ENCODE measurements at regions not wholly inside any gene's neighbourhood (a gene's known extent, or its start where the extent isn't known, plus 50 kb on each side); places are given as distances from the start of the nearest gene placed in this dataset.

DNA sequence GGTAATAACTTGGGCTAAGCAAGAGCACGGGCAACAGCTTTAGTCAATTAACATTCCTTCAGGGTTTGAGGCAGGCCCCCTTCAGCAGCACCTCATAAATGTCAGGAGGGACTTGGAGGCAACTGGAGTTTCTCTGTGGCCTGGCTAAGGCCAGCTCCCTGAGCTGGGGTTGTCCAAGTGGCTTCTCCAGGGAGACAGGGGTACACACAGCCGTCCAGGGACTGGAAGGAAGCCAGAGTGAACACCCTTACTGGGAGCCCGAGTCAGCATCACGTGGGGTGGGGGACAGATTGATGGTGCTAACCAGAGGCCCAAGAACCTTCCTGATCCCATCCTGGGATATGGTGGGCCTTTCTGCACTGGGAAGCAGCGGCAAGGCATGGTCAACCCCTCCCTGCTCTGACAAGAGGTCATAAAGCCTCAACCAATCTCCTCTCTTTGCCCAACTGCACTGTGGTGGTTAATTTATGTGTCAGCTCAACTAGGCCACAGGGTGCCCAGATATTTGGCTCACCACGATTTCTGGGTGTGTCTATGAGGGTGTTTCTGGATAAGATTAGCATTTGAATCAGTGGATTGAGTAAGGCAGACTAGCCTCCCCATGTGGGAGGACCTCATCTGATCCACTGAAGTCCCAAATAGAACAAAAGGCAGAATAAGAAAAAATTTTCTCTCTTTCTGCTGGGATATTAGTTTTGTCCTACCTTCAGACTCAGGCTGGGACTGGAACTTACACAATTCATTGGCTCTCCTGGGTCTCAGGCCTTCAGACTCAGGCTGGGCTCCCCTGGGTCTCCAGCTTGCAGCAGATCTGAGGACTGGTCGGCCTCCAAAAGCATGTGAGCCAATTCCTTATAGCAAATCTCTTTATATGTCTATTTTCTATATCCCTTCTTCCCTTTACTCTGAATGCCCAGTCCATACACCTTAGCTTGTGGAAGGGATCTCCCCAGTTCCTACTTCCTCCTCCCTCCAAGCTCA lies 127.2 kb upstream of the LARP1 start:
- H4K20me1 ChIP-seq = no peaks in the 10 kb centered on the region
- H3K9ac ChIP-seq = no peak overlapping the region
- no peaks in the 10 kb centered on the region for H3K36me3 ChIP-seq
- no peaks in the 10 kb centered on the region for H3K9me3 ChIP-seq
- H3K4me2 ChIP-seq = no peak overlapping the region
- H3K27me3 ChIP-seq = no peaks in the 10 kb centered on the region
- H3K4me1 ChIP-seq = no peaks in the 10 kb centered on the region
- no peak for TF ChIP-seq Cebpa-rat (IDR thresholded peaks at IDR 0.05)
- H3K27ac ChIP-seq = no peak overlapping the region
- H3K4me3 ChIP-seq = no peak overlapping the region

DNA sequence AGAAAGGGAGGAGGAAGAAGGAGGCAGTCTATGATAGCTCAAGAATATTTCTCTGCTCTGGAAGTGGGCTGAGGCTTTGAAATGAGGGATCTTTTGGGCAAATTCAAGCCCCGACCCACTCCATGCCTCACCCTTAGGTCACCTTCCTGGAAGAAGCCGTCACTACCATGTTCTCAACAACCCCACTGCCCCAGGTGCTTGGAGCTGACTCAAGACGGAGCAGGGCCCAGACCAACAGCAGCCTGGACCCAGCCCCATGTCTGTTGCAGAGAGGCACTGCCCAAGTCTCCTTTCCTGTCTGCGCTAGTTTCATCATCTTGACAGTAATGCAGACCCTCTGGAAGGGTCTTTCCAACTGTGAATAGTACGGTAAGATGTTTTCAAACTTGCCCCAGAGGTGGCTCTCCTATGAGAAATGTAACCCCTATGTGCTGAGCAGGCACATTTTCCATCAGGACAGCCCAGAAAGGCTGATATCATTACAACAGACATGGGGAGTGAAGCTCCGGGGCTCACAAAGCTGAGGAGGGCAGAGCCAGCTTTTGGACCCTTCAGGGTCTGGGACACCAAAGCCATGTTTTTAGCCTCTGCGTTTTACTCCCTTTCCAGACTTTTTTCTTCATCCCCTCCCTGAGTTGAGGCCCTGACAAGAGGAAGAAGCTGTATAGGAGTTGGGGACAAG lies 128.2 kb upstream of the LARP1 start:
- Histone ChIP-seq H3K4me1 (no peaks in the 10 kb centered on the region), H3K27me3 (no peaks in the 10 kb centered on the region), H3K27ac (no peak overlapping the region), H3K4me2 (no peak overlapping the region), H3K9ac (no peak overlapping the region), H3K9me3 (no peaks in the 10 kb centered on the region), H3K4me3 (no peak overlapping the region), H4K20me1 (no peaks in the 10 kb centered on the region), H3K36me3 (no peaks in the 10 kb centered on the region)
- TF ChIP-seq Cebpa-rat (IDR thresholded peaks at IDR 0.05) = no peak

DNA sequence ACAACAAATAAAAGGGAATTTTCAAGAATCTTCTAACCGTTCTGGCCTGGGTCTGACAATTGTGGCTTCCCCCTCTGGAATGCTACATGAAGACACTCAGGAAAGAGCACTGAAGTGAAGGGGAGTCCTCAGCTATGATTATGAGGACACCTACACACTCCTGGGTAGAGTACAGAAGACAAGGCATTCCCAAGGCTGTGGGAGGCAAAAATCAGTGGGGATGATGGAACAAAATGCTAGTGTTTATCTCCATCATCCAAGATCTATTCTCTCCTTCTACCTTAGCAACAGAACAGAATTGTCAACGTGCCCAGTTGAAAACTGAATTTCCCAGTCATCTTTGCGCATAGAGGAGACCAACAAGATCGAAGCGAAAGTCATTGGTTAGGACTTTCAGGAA lies 130.1 kb upstream of the LARP1 start:
- no peak for TF ChIP-seq Cebpa-rat (IDR thresholded peaks at IDR 0.05)
- Histone ChIP-seq H4K20me1 (no peaks in the 10 kb centered on the region), H3K9ac (no peak overlapping the region), H3K4me3 (no peak overlapping the region), H3K9me3 (no peaks in the 10 kb centered on the region), H3K36me3 (no peaks in the 10 kb centered on the region), H3K27me3 (no peaks in the 10 kb centered on the region), H3K4me2 (no peak overlapping the region), H3K4me1 (no peaks in the 10 kb centered on the region), H3K27ac (no peak overlapping the region)

DNA sequence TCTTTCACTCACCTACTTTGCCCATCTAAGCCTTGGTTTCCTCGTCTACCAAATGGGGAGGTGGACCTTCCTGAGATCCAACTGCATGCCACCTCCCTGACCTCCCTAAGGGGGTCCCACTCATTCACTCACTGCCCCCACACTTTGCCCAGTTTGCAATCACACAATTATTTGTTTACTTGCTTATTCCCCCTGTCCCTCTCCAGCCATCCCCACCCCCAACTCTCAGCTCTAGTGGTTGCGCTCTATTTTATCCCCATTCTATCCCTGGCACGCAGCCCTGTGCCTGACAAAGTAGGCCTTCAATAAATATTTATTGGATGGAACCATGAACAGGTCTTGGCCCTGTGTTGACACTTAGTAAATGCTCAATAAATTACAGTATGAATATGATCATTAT lies 130.8 kb upstream of the LARP1 start:
- Histone ChIP-seq H3K27me3 (no peaks in the 10 kb centered on the region), H3K36me3 (no peaks in the 10 kb centered on the region), H3K9me3 (no peaks in the 10 kb centered on the region), H4K20me1 (no peaks in the 10 kb centered on the region), H3K27ac (no peak overlapping the region), H3K4me3 (no peak overlapping the region), H3K4me2 (no peak overlapping the region), H3K9ac (no peak overlapping the region), H3K4me1 (no peaks in the 10 kb centered on the region)
- TF ChIP-seq Cebpa-rat (IDR thresholded peaks at IDR 0.05) = no peak

DNA sequence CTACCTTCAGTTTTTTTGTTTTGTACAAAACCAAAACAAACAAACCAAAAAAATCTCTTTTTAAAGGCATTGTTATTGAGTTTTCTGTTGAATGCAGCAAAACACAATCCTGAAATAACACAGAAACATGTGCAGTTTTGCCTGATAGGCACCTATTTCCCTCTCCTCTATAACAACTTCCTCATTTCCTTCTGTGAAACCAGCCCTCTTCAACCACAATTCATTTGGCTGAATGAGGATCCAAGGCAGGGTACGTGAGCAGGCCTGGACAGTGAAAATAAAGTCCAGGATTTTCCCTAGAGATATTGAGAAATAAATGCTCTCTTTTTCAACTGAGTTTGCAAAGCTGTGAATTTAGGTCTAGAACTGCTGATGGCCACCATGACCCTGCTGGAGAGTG lies 134.8 kb upstream of the LARP1 start:
- Histone ChIP-seq H3K36me3 (no peaks in the 10 kb centered on the region), H3K4me2 (no peak overlapping the region), H3K27ac (no peak overlapping the region), H4K20me1 (no peaks in the 10 kb centered on the region), H3K9me3 (no peaks in the 10 kb centered on the region), H3K27me3 (no peaks in the 10 kb centered on the region), H3K4me1 (no peaks in the 10 kb centered on the region), H3K9ac (no peak overlapping the region), H3K4me3 (no peak overlapping the region)
- TF ChIP-seq Cebpa-rat (IDR thresholded peaks at IDR 0.05) = no peak

DNA sequence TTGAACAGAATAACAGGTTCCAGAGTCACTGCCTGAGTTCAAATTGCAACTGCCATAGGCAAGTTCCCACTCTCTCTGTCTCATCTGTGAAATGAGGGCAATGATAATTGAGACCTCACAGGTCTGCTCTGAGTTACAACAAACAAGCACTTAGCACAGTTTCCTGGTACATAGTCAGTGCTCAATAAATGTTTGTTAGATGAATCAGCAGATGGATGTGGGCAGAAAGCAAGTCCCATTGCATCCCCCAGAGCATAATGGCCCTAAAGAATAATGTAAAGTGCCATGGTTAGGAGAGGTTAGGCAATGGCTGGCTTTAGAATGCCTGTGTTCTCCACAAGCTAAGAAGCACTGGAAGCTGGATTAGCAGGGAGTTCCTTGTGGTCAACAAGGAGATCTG lies 136.5 kb upstream of the LARP1 start:
- no peak for TF ChIP-seq Cebpa-rat (IDR thresholded peaks at IDR 0.05)
- Histone ChIP-seq H3K9me3 (no peaks in the 10 kb centered on the region), H3K4me2 (no peak overlapping the region), H3K27ac (no peak overlapping the region), H3K9ac (no peak overlapping the region), H4K20me1 (no peaks in the 10 kb centered on the region), H3K4me3 (no peak overlapping the region), H3K36me3 (no peaks in the 10 kb centered on the region), H3K4me1 (no peaks in the 10 kb centered on the region), H3K27me3 (no peaks in the 10 kb centered on the region)

DNA sequence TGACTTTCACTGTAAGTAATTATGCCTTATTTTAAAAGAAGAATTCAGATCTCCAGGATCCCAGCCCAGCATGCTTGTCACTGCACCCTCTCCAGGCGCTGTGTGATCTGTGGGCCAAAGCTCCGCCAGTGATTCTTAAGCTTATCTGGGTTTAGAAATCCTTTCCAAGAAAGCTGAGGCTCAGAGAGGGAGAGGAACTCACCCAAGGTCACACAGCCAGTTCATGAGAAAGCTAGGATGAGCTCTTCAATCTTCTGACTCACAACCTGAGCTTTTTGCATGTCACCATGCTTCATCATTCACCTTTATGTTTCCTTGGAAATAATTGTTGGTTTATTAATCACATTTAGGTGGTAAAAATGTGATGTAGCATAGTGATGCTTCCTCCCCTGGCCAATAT lies 136.6 kb upstream of the HAND1 start:
- peaks cover 7% of the 10 kb centered on the region for H3K4me1 ChIP-seq

DNA sequence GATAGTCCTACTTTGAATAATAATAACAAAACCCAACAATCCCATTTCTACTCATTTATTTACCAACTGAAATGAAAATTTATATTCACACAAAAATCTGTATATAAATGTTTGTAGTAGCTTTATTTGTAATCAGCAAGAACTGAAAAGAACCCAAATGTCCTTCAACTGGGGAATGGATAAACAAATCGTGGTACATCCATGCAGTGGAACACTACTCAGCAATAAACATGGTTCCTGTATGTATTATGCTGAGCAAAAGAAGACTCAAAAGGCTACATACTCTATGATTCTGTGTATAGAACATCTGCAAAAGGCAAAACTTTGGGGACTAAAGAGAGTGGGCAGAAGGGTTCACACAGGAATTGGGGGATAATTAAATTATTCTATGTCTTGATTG lies 136.1 kb upstream of the HAND1 start:
- no peaks in the 10 kb centered on the region for H3K36me3 ChIP-seq
- peaks cover 7% of the 10 kb centered on the region for H3K4me1 ChIP-seq
- H3K27ac ChIP-seq = no peak overlapping the region
- peaks cover 6% of the 10 kb centered on the region; the same call in 1 of the 2 replicates for H4K20me1 ChIP-seq
- H3K27me3 ChIP-seq = peaks cover 43% of the 10 kb centered on the region
- H3K9me3 ChIP-seq = no peaks in the 10 kb centered on the region
- H3K4me3 ChIP-seq = no peak overlapping the region
- no peak for TF ChIP-seq Cebpa-rat (IDR thresholded peaks at IDR 0.05)
- H3K9ac ChIP-seq = no peak overlapping the region
- H3K4me2 ChIP-seq = no peak overlapping the region

More for the DNA sequence above, 136.6 kb upstream of the HAND1 start:
- H3K27me3 ChIP-seq = peaks cover 38% of the 10 kb centered on the region
- H4K20me1 ChIP-seq = peaks cover 6% of the 10 kb centered on the region; the same call in 1 of the 2 replicates
- H3K4me2 ChIP-seq = no peak overlapping the region
- no peak for TF ChIP-seq Cebpa-rat (IDR thresholded peaks at IDR 0.05)
- H3K4me3 ChIP-seq = no peak overlapping the region
- H3K9ac ChIP-seq = no peak overlapping the region
- H3K27ac ChIP-seq = no peak overlapping the region
- no peaks in the 10 kb centered on the region for H3K36me3 ChIP-seq
- no peaks in the 10 kb centered on the region for H3K9me3 ChIP-seq

DNA sequence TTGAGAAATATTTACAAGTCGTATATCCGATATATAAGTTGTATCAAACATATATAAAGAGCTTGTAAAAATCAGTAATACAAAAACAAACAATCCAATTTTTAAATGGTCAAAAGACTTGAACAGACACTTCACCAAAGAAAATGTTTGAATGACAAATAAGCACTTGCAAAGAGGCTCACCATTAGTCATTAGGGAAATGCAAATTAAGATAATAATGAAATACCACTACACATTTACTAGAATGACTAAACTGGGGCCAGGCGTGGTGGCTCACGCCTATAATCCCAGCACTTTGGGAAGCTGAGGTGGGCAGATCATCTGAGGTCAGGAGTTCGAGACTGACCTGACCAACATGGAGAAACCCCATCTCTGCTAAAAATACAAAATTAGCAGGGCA lies 134.6 kb upstream of the HAND1 start:
- peaks cover 46% of the 10 kb centered on the region for H3K27me3 ChIP-seq
- no peak overlapping the region for H3K4me3 ChIP-seq
- peaks cover 6% of the 10 kb centered on the region; the same call in 1 of the 2 replicates for H4K20me1 ChIP-seq
- H3K27ac ChIP-seq = no peak overlapping the region
- H3K9ac ChIP-seq = no peak overlapping the region
- TF ChIP-seq Cebpa-rat (IDR thresholded peaks at IDR 0.05) = no peak
- H3K36me3 ChIP-seq = no peaks in the 10 kb centered on the region
- H3K4me2 ChIP-seq = no peak overlapping the region
- H3K4me1 ChIP-seq = peaks cover 7% of the 10 kb centered on the region
- no peaks in the 10 kb centered on the region for H3K9me3 ChIP-seq

DNA sequence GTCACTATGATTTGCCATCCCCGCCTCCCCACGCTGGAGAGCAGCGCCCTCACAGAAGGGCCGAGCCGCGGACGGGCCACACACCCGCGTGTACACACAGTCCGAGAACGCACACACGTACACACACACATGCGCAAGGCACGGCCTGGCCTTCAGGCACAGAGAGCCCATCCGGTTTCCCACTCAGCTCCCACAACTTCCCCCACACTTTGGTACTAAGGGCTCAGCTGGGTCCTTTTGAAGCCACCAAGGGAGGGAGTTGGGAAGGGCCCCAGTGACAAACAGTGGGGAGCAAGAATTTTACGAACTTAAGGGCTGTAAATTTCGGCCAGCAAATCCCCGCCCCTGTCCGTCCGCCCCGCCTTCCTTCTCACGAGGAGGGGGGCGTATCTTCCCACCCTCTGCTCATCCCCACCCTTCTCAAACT lies 133.3 kb upstream of the HAND1 start:
- Histone ChIP-seq H3K27me3 (peaks cover 46% of the 10 kb centered on the region), H3K27ac (no peak overlapping the region), H3K4me2 (no peak overlapping the region), H3K4me1 (peaks cover 7% of the 10 kb centered on the region), H3K9ac (no peak overlapping the region), H3K4me3 (no peak overlapping the region), H4K20me1 (peaks cover 6% of the 10 kb centered on the region; the same call in 1 of the 2 replicates), H3K36me3 (no peaks in the 10 kb centered on the region), H3K9me3 (no peaks in the 10 kb centered on the region)
- TF ChIP-seq Cebpa-rat (IDR thresholded peaks at IDR 0.05) = no peak
